Urothelium cell line (cell line): ENCODE measurements at regions not wholly inside any gene's neighbourhood (a gene's known extent, or its start where the extent isn't known, plus 50 kb on each side); places are given as distances from the start of the nearest gene placed in this dataset.
"Not testable (repeated sequence)": the region's sequence is repeated elsewhere in the genome, so short reads cannot be mapped to it uniquely, and the experiment has no call there.

ENCODE experiments used
- DNase-seq: peaks from one replicate; pipeline ENCODE4 v3.0.0; 2011; ENCODE audit warnings: low spot score, mixed read lengths
- FAIRE-seq: peaks from 2 replicates; lab custom pipeline; 2011; peaks lifted over from hg19 to GRCh38; lab: Jason Lieb, UNC

GRCh38 chr10:80855348-80855971, 317.8 kb downstream of the SH2D4B start:
- no peak for FAIRE-seq
- peak; percentile 31 for DNase-seq

DNA sequence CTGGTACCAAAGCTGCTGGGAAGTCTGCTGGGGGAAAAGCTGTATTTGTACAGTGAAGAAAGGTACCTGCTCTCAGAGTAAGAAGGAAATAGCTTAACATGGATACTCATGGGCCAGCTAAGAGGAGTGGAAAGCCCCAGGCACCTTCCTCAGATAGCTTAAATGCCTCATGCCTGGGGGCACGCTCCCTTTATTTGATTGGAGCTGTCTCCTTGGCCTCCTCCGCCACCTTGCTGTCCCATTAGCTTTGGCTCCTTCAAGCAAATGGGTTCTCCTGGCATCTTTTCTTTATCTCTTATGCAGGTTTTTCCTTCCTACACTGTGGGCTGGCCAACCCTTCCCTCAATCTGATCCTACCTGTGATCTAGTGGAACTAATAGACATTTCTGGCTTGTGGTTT, 318.5 kb downstream of the SH2D4B start:
- FAIRE-seq (no peak), DNase-seq (no peak)

- not testable (repeated sequence) for DNase-seq, FAIRE-seq
These were observed 321.6 kb downstream of the SH2D4B start for GRCh38 chr10:80859279-80859678.

DNA sequence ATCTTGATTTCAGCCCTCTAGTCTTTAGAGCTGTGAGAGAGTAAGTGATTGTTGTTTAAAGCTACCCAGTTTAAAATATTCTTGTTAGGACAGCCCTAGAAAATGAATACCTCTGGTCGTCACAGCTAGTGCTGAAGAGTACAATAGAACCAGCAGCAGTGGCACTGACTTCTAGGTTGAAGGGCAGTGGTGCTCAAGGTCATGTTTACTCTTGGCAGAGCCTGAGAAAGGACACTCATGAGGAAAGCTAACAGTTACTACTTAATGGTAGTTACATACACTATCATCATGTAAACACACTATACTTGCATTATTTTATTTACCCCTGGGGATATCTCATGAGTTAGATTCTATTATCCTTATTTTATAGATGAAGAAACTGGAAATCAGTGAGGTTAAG, 323.0 kb downstream of the SH2D4B start:
- DNase-seq (no peak), FAIRE-seq (no peak)

- DNase-seq: no peak
- no peak for FAIRE-seq
These were observed 324.2 kb downstream of the SH2D4B start for GRCh38 chr10:80861882-80862281.

DNA sequence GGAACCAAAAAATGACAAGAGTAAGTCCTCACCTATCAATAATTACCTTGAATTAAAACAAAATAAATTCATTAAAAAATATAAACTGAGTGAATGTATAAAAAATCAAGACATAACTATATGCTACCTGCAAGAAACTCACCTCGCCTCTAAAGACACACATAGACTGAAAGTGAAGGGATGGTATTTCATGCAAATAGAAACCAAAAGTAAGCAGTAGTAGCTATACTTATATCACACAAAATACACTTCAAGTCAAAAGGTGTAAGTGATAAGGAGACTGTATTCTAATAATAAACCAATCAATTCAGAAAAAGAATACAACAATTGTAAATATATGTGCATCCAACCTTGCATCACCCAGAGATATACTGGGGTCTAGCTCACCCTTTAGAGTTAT, 332.6 kb downstream of the SH2D4B start:
- FAIRE-seq (no peak), DNase-seq (no peak)

- FAIRE-seq: no peak
These were observed 333.4 kb downstream of the SH2D4B start for GRCh38 chr10:80871083-80871482.

GRCh38 chr10:80878330-80878729, 340.6 kb downstream of the SH2D4B start:
- no peak for DNase-seq

More at GRCh38 chr10:80871083-80871482, 333.4 kb downstream of the SH2D4B start:
- no peak for DNase-seq

GRCh38 chr10:80890146-80890545, 352.4 kb downstream of the SH2D4B start:
- FAIRE-seq (no peak), DNase-seq (no peak)

More at GRCh38 chr10:80878330-80878729, 340.6 kb downstream of the SH2D4B start:
- no peak for FAIRE-seq

DNA sequence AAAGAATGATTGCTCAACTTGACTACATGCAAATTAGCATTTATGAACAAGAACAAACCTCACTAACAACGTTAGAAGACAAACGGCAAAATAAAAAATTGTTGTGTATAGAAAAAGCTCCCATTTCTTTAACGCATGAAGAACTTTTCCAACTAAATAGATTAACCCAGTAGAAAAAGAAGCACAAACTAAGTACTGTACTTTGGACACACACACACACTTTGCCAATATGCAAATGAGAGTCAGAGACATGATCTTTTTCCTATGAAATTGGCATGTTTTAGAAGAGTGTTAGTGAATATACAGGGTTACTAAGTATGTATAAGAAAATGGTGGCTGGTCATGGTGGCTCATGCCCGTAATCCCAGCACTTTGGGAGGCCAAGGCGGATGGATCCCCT, 355.6 kb downstream of the SH2D4B start:
- FAIRE-seq (no peak), DNase-seq (no peak)

DNA sequence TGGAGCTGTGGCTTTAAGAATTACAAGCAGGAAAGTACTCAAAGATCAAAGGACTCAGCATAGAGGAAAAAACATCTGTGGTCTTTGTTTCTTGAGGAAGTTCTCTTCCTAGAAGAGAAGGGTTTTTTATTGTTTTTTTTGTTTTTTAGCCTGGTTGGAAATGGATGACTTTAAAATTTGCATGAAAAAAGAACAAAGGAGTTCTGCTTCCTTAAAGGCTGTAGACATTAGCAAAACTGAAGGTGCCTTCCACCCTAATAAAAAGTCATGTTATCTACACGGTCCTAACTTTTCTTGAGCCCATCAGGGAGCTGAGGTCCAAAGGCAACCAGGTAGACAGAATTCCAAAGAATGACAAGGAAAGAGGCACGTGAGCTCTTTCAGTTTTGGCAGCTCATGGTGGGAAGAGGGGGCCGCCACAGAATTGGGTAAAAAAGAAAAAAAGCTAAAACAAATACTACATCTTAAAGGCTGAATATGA, 356.6 kb downstream of the SH2D4B start:
- DNase-seq: no peak

GRCh38 chr10:80894797-80895467, 357.2 kb downstream of the SH2D4B start:
- FAIRE-seq (no peak), DNase-seq (no peak)

More for the DNA sequence above, 356.6 kb downstream of the SH2D4B start:
- FAIRE-seq: no peak

DNA sequence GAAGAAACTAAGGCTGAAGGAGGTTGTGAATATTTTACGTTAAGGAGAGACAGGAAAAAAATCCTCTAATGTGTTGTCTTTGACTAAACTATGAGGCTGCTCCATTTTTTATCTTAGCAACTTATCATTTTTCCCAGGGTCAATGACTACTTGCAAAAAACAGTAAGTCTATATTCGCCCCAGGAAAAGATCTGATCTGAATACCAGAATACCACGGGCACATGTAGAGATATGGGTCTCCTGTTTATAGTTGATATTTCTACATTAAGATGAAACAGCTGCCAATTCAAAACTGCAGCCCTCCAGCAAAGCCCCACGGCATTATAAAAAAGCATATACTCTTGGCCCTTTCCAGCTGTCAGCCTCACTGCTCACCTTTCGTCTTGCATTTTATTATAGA, 358.4 kb downstream of the SH2D4B start:
- no peak for FAIRE-seq
- DNase-seq: no peak

GRCh38 chr10:80896959-80897358, 359.3 kb downstream of the SH2D4B start:
- DNase-seq: no peak
- no peak for FAIRE-seq

GRCh38 chr10:80900661-80901060, 363.0 kb downstream of the SH2D4B start:
- FAIRE-seq: no peak
- DNase-seq: no peak

- DNase-seq: no peak
- FAIRE-seq: no peak
These were observed 370.9 kb downstream of the SH2D4B start for GRCh38 chr10:80908611-80909010.

DNA sequence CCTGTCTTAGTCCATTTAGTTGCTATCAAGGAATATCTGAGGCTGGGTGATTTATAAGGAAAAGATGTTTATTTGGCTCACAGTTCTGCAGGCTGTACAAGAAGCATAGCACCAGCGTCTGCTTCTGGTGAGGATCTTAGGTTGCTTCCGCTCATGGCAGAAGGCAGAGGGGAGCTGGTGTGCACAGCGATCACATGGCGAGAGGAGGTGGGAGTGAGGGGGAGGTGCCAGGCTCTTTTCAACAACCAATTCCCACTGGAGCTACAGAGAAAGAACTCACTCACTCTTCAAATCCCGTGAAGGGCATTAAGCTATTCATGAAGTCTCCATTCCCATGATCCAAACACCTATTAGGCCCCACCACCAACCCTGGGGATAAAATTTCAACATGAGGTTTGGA, 371.6 kb downstream of the SH2D4B start:
- FAIRE-seq: no peak
- DNase-seq: no peak

- no peak for DNase-seq
- FAIRE-seq: no peak
These were observed 379.9 kb downstream of the SH2D4B start for GRCh38 chr10:80917636-80918035.

GRCh38 chr10:80921032-80921431, 383.3 kb downstream of the SH2D4B start:
- no peak for DNase-seq
- FAIRE-seq: no peak

- FAIRE-seq (peak; percentile 68), DNase-seq (peak; percentile 38)
These were observed 386.6 kb downstream of the SH2D4B start for GRCh38 chr10:80924063-80924952.

- FAIRE-seq (no peak), DNase-seq (no peak)
These were observed 389.8 kb downstream of the SH2D4B start for GRCh38 chr10:80927419-80928078.
